SH-SY5Y (cell line): ENCODE measurements at regions not wholly inside any gene's neighbourhood (a gene's known extent, or its start where the extent isn't known, plus 50 kb on each side); places are given as distances from the start of the nearest gene placed in this dataset.

Experiments
- GATA2 ChIP-seq: IDR thresholded peaks from 2 replicates; pipeline ENCODE4 v1.6.1; 2011; ENCODE audit warnings: mild to moderate bottlenecking, low read depth, low read length
- GATA3 ChIP-seq: IDR thresholded peaks from 2 replicates; pipeline ENCODE4 v1.6.1; 2011; ENCODE audit warnings: low read depth, mild to moderate bottlenecking, low read length, moderate library complexity

- TF ChIP-seq GATA2 (no peak), GATA3 (no peak)
Measured at GRCh38 chr6:113742342-113742741, 114.8 kb upstream of the MARCKS start.
